Fibroblast of skin of scalp (primary cell): ENCODE measurements at regions not wholly inside any gene's neighbourhood (a gene's known extent, or its start where the extent isn't known, plus 50 kb on each side); places are given as distances from the start of the nearest gene placed in this dataset.
A peak's percentile ranks its signal among the peaks of the same experiment; 100 is the strongest.
"Not testable (repeated sequence)": the region's sequence is repeated elsewhere in the genome, so short reads cannot be mapped to it uniquely, and the experiment has no call there.

Experiments used
- DNase-seq: peaks from one replicate; pipeline ENCODE4 v3.0.0-alpha.2; 2013

- not testable (repeated sequence) for DNase-seq
Measured at GRCh38 chr3:22706922-22707321, 496.2 kb upstream of the UBE2E2 start.

- DNase-seq, result peak; percentile 80
Measured at GRCh38 chr3:22713936-22714335, 489.2 kb upstream of the UBE2E2 start.

- DNase-seq, result no peak
Measured at GRCh38 chr3:22714749-22715148, 488.4 kb upstream of the UBE2E2 start.

GRCh38 chr3:22720596-22720995 is 482.5 kb upstream of the UBE2E2 start:
- DNase-seq, result no peak

DNA sequence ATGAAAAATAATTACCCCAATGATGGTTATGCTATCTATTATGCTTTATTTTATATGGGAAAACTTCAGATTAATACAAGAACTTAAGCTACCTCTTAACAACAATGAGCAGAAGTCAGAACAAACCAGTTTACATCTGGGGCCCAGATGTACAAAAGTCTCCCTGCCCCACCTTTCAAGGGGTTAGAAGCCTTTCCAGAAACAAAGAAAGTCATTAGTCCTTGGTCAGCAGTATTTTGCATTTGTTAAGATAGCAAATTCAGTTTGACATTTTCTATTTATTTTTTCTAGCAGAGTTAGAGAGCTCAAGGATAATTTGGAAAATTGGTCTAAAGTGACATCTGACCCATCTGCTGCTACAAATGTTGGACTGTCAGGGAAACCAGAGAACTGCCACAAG is 478.7 kb upstream of the UBE2E2 start:
- DNase-seq, result no peak

DNA sequence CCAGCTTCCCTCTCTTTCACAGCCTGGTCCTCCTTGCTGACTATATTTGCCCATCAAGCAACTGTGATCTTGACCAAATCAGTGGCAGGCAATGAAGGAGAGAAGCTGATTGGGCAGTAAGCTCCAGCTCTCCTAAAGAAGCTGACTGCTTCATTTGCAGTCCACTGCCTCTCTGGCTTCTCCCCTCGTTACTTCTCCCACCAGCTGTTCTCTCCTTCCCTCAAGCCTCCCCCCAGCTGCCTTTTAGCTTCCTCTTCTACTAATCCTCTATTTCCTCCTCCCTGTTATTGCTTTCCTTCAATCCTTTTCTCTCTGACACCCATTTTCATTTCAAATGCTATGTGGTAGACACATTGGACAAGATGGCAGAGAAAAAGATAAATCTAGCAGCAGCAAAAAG is 474.7 kb upstream of the UBE2E2 start:
- no peak for DNase-seq

DNA sequence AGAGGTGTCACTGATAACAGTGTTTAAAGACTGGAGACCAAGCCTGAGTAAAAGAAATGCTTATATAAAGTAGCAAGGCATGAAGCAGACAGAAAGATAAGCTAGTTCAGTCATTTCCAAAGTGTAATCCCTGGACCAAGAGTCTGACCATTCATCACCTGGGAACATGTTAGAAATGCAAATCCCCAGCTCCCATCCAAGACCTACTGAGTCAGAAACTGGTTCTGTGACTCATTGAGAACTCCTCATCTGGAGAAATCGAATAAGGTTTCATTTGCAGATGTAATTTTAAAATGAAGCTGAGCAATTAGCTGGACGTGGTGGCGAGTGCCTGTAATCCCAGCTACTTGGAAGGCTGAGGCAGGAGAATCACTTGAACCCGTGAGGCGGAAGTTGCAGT is 473.9 kb upstream of the UBE2E2 start:
- no peak for DNase-seq

GRCh38 chr3:22729981-22730380 is 473.1 kb upstream of the UBE2E2 start:
- DNase-seq, result no peak

GRCh38 chr3:22730701-22731100 is 472.4 kb upstream of the UBE2E2 start:
- no peak for DNase-seq

GRCh38 chr3:22731901-22732300 is 471.2 kb upstream of the UBE2E2 start:
- DNase-seq, result no peak

DNA sequence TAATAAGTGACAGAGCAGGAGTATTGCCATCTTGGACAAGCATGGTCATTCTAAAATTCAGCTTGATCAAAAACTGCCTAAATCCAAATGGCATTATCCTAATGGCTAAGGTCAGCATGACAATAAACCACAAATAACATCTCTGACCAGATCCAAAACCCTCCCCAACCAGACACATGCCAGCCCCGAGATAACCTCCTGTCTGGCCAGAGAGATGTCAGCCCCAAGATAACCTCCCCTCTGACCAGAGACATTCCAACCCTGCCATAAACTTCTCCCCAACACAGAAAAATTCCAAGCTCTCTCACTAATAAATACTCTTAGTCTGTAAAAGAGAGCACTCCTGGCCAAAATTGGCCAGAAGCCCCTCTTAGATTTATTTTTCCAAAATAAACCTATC is 470.5 kb upstream of the UBE2E2 start:
- DNase-seq, result no peak

DNA sequence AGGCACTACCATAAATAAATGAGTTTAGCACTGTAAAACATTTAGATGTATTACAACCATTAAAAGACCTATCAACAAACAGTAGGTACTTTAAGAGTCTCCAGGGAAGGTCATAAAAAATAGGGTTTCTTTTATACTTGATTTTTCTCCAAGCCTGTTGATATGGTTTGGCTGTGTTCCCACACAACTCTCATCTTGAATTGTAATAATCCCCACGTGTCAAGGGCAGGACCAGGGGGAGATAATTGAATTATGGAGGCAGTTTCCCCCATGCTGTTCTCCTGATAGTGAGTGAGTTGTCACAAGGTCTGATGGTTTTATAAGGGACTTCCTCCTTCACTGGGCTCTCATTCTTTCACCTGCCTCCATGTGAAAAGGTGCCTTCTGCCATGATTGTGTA is 468.9 kb upstream of the UBE2E2 start:
- no peak for DNase-seq

DNA sequence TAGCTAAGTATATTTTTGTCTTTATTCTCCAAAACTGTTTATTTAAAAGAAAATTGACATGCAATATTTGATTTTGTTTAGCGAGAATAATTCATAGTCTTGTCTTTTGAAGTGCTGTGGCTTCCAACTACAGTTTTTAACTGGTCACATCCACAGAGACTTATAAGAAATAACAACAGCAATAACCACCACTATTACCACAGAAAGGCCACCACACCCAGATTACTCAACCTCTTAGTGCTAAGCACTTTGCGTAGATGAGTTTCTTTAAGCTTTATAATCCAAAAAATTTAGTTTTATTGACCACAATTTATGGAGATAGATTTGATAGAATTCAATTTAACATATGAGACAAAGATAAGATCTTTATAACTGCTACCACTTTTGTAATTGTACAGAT is 468.4 kb upstream of the UBE2E2 start:
- no peak for DNase-seq

- DNase-seq, result no peak
Measured at GRCh38 chr3:22735373-22735772, 467.8 kb upstream of the UBE2E2 start.

- DNase-seq, result not testable (repeated sequence)
Measured at GRCh38 chr3:22743386-22743785, 459.7 kb upstream of the UBE2E2 start.

GRCh38 chr3:22745321-22745720 is 457.8 kb upstream of the UBE2E2 start:
- DNase-seq, result no peak

DNA sequence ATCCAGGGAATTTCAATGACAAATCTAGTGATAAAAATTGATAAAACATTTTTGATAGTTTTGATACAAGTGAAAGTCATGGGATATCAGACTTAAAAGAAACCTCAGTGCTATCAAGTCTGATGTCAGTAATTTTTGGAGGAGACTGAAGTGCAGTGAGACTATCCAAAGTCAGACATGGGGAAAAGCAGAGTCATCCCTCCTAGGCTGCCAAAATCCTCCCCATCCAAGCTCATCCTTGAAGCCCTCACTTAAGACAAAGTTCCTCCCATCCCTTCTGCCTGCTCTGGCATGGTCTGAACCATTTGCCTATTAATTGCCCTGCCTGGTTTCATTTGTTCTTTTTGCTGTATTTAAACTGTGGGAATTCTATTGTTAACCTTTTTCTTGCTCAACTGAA is 456.9 kb upstream of the UBE2E2 start:
- DNase-seq, result no peak

DNA sequence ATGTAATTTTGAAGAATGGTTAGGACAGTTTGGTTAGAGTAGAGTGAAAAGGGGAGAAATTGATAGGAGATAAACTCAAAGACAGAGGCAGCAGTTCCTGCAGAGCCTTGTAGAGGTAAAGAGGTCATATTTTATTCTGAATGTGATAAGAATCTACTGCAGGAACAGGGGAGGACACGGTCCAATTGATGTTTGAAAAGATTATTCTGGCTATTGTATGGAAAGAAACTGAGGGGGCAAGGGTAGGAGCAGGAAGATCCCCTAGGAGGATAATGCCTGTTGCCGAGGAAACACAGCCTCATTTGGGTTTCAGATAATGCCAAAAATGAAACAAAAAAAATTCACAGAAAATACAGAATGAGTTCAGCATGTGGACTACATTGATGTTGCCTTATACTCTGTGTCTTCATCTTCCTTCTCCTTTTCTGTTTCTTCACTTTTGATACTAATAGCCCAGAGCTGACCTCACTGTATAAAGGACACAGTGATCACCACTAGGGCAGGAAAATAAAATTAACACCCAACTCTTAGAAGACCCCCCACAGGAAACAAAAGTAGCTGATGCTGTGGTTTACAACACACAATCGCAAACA is 454.6 kb upstream of the UBE2E2 start:
- DNase-seq, result no peak

DNA sequence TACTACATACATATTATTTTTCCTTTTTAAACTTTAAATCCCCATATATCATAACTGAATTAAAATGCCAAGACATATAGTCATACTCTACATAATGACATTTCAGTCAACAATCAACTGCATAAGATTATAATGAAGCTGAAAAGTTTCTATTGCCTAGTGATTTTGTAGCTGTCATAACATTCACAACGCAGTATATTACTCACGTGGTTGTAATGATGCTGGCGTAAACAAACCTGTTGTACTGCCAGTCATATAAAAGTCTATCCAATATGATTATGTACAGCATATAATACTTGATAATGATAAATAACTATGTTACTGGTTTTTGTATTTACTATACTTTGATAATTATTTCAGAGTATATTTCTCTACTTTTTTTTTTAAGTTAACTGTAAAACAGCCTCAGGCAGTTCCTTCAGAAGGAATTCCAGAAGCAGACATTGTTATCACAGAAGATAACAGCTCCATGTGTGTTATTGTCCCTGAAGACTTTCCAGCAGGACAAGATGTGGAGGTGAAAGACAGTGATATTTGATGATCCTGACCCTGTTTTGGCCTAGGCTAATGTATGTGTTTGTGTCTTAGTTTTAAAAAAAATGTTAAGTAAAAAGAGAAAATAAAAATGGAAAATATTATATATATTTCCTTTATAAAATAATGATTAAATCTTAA is 443.4 kb upstream of the UBE2E2 start:
- no peak for DNase-seq

- no peak for DNase-seq
Measured at GRCh38 chr3:22765679-22766078, 437.4 kb upstream of the UBE2E2 start.

GRCh38 chr3:22777834-22778233 is 425.3 kb upstream of the UBE2E2 start:
- no peak for DNase-seq

DNA sequence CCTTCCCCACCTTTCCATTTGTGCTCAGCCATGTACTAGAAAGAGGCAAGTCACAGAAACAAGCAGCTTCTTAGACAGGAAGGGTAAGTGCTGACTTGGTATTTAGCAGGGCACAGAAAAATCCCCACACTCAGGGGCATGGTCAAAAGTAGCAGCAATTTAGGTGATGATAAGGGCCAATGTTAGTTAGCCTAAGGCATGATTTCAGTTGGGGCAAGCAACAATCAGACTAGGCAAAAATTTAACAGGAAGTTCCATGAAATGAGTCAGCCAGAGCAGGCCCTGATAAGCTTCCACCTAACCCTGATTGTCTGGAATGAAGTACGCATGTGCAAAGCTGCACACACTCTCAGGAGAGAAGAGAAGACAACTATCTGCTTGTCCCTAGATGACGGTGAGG is 423.4 kb upstream of the UBE2E2 start:
- DNase-seq, result no peak

DNA sequence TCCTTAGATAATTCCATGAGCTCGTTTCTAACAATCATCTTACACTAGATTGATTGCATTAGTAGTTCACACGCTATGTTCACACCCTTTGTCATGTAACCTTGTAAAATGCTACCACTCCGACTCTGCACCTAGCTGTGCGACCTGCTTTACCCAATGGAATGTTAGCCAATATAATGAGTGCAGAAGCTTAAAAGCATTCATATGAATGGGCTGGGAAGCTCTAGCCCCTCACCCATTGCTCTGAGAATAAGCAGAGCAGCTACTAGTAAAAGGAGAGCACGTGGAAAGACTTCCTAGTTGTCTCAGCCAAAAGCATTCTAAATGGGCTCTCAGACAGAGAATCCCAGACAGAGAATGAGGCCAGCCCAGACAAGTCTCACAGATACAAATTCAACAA is 410.6 kb upstream of the UBE2E2 start:
- no peak for DNase-seq

GRCh38 chr3:22795917-22796316 is 407.2 kb upstream of the UBE2E2 start:
- no peak for DNase-seq

DNA sequence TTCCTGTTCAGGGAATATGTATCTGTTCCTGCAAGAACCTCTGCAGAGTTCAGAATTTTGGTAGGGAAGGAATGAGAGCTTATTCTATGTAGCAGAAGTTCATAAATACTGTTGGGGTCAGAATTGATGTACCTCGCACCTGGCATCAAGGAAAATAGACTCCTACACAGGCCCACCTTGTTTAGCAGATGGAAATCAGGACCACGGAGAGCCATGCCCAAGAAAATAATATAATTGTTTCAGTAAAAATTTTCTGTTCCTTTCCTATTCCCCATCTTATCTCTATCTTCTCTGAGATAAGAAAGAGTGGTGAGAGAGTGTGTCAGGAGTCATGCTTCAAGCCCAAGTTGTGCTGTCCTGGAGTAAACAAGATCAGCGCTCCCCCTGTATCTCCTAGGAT is 404.7 kb upstream of the UBE2E2 start:
- no peak for DNase-seq
